Endothelial cell of umbilical vein (primary cell): ENCODE measurements at regions not wholly inside any gene's neighbourhood (a gene's known extent, or its start where the extent isn't known, plus 50 kb on each side); places are given as distances from the start of the nearest gene placed in this dataset.

Experiments used
- BruUV-seq: library from RNA; stranded (reverse); fragments of 400-500 nt; replicated peaks from 2 replicates; lab custom pipeline; 2021; lab: Mats Ljungman, UMichigan
- CTCF ChIA-PET: fragments of 300-600, 350-600 bp; sonication (Branson Sonifier 250); formaldehyde crosslinking; loops from one replicate; lab custom pipeline; 2021; ENCODE audit warnings: antibody characterized with exemption, inconsistent platforms; lab: Charles Lee
- POLR2A ChIA-PET: fragments of 300-600, 350-600 bp; sonication (Branson Sonifier 250); formaldehyde crosslinking; loops from one replicate; lab custom pipeline; 2021; ENCODE audit warnings: antibody characterized with exemption, inconsistent platforms; lab: Charles Lee
- DNase-seq: peaks from one replicate; pipeline ENCODE4 v3.0.0-alpha.2; 2011; ENCODE audit warnings: low read depth, low spot score
- FAIRE-seq: peaks from 2 replicates; lab custom pipeline; 2011; peaks lifted over from hg19 to GRCh38; lab: Jason Lieb, UNC
- H2AFZ ChIP-seq: 2 replicates; pipeline ENCODE4 v1.6.0; 2012; ENCODE audit warnings: low read depth, low read length, control low read depth, inconsistent platforms
- H3K27ac ChIP-seq: 2 replicates; pipeline ENCODE4 v1.5.1; 2011; ENCODE audit warnings: low read depth, mild to moderate bottlenecking, control low read depth, low read length, moderate library complexity; ENCODE audit not compliant: insufficient read depth
- H3K27me3 ChIP-seq, 2 experiments: 2 replicates each; pipeline versions ENCODE4 v1.6.0 to v1.6.1; 2011; ENCODE audit warnings: low read length in 2 of 2, mixed read lengths in 1 of 2; ENCODE audit not compliant: control insufficient read depth in 2 of 2, insufficient read depth in 2 of 2
- H3K36me3 ChIP-seq, 2 experiments: 2 replicates in 1 of 2; 3 replicates in 1 of 2; pipeline ENCODE4 v1.5.1; 2011; ENCODE audit warnings: low read length in 2 of 2, mild to moderate bottlenecking in 1 of 2, moderate library complexity in 1 of 2; ENCODE audit not compliant: control insufficient read depth in 2 of 2, insufficient read depth in 2 of 2; ENCODE audit errors: extremely low read depth in 1 of 2
- H3K4me1 ChIP-seq: 3 replicates; pipeline ENCODE4 v1.5.1; 2011; ENCODE audit warnings: mild to moderate bottlenecking, low read length; ENCODE audit not compliant: control insufficient read depth, insufficient read depth; ENCODE audit errors: extremely low read depth
- H3K4me2 ChIP-seq: 2 replicates; pipeline ENCODE4 v1.6.1; 2011; ENCODE audit warnings: low read length, control low read depth, mixed read lengths; ENCODE audit not compliant: insufficient read depth
- H3K4me3 ChIP-seq, 3 experiments: fragments of 200-600 bp in 1 of 3; sonication (generic), shearing (Covaris generic) in 1 of 3; replicated peaks in 1 of 3; 2 replicates each; pipeline ENCODE4 v1.5.1; 2011 to 2016; ENCODE audit warnings: control low read depth in 3 of 3, low read length in 3 of 3, mild to moderate bottlenecking in 2 of 3, inconsistent platforms in 1 of 3, low read depth in 1 of 3, moderate library complexity in 1 of 3; ENCODE audit not compliant: insufficient read depth in 1 of 3
- H3K79me2 ChIP-seq: 2 replicates; pipeline ENCODE4 v1.6.0; 2012; ENCODE audit warnings: low read length, inconsistent platforms; ENCODE audit not compliant: control insufficient read depth, insufficient read depth
- H3K9ac ChIP-seq: replicated peaks from 2 replicates; pipeline ENCODE3; 2011; ENCODE audit warnings: low read length, control low read depth; ENCODE audit not compliant: insufficient read depth; ENCODE audit errors: extremely low read depth
- H3K9me1 ChIP-seq: replicated peaks from 3 replicates; pipeline ENCODE4 v1.6.0; 2011; ENCODE audit warnings: mild to moderate bottlenecking, low read length; ENCODE audit not compliant: control insufficient read depth, insufficient read depth; ENCODE audit errors: extremely low read depth
- H3K9me3 ChIP-seq: replicated peaks from 2 replicates; pipeline ENCODE4 v1.5.1; 2012; ENCODE audit warnings: low read length, inconsistent platforms; ENCODE audit not compliant: control insufficient read depth, insufficient read depth
- H4K20me1 ChIP-seq: replicated peaks from 2 replicates; pipeline ENCODE3; 2011; ENCODE audit warnings: mild to moderate bottlenecking, low read length; ENCODE audit not compliant: control insufficient read depth, insufficient read depth; ENCODE audit errors: extremely low read depth
- CTCF ChIP-seq, 2 donors: IDR thresholded peaks; 1 replicate in 1 of 2; 2 replicates in 1 of 2; pipeline ENCODE4 v1.5.1; 2011; ENCODE audit warnings: low read length in 2 of 2, mild to moderate bottlenecking in 2 of 2, moderate library complexity in 2 of 2, control low read depth in 1 of 2, inconsistent platforms in 1 of 2, low read depth in 1 of 2; ENCODE audit not compliant: insufficient read depth in 1 of 2; ENCODE audit errors: extremely low read depth in 1 of 2
- EZH2 ChIP-seq: IDR thresholded peaks from 2 replicates; pipeline ENCODE4 v1.6.1; 2012; ENCODE audit warnings: borderline replicate concordance, low read depth, mild to moderate bottlenecking, moderate library complexity, low read length, inconsistent platforms; ENCODE audit not compliant: severe bottlenecking
- FOS ChIP-seq: IDR thresholded peaks from 2 replicates; pipeline ENCODE4 v1.6.1; 2011; ENCODE audit warnings: mild to moderate bottlenecking, low read length, moderate library complexity, borderline replicate concordance; ENCODE audit not compliant: insufficient read depth
- GATA2 ChIP-seq: IDR thresholded peaks from 2 replicates; pipeline ENCODE4 v1.7.0; 2011; ENCODE audit warnings: low read depth, mild to moderate bottlenecking, moderate library complexity, mixed read lengths, low read length; ENCODE audit not compliant: insufficient read length, insufficient read depth
- JUN ChIP-seq: IDR thresholded peaks from 2 replicates; pipeline ENCODE4 v1.6.1; 2011; ENCODE audit warnings: borderline replicate concordance, low read depth; ENCODE audit not compliant: insufficient read length, insufficient read depth
- MYC ChIP-seq: IDR thresholded peaks from one replicate; pipeline ENCODE4 v1.6.1; 2011; ENCODE audit warnings: mild to moderate bottlenecking, low read depth, low read length
- POLR2A ChIP-seq: IDR thresholded peaks from 2 replicates; pipeline ENCODE4 v1.6.1; 2012; ENCODE audit warnings: low read depth, mild to moderate bottlenecking, control low read depth, low read length
- POLR2AphosphoS5 ChIP-seq: IDR thresholded peaks from 2 replicates; pipeline ENCODE4 v1.6.1; 2012; ENCODE audit warnings: low read depth, mild to moderate bottlenecking, control low read depth, low read length, moderate library complexity; ENCODE audit not compliant: insufficient read depth
- dilution Hi-C: fragments of 300-500 bp; cut with MboI; formaldehyde crosslinking; loops from one replicate; pipeline ENCODE4 v1.15.0; 2019; ENCODE audit warnings: low sequenced_read_pairs; ENCODE audit not compliant: extremely low pct_ligation_motif_present
- intact Hi-C: fragments of 100-400 bp; cut with micrococcal nuclease; formaldehyde crosslinking; loops from one replicate; pipeline ENCODE4 v1.10.0; 2022
- TF ChIP-seq, protein P1 (sequence below): IDR thresholded peaks from 2 replicates; pipeline ENCODE4 v1.6.1; 2011; ENCODE audit not compliant: insufficient read depth, insufficient read length

- no peaks in the 10 kb centered on the region for H3K4me1 ChIP-seq
- no peaks in the 10 kb centered on the region for H3K79me2 ChIP-seq
- FAIRE-seq (no peak), DNase-seq (no peak)
- no peak overlapping the region for H3K9ac ChIP-seq
- no peak overlapping the region for H3K27ac ChIP-seq
- dilution Hi-C loops (no loop called here), intact Hi-C loops (no loop called here)
- H3K4me2 ChIP-seq: no peak overlapping the region
- ChIA-PET CTCF (no interaction called here), POLR2A (no interaction called here)
- H3K4me3 ChIP-seq: no peak overlapping the region
- H3K9me3 ChIP-seq: peaks cover 3% of the 10 kb centered on the region
- H3K36me3 ChIP-seq: no peaks in the 10 kb centered on the region
- no peaks in the 10 kb centered on the region for H3K9me1 ChIP-seq
- no peaks in the 10 kb centered on the region for H4K20me1 ChIP-seq
- no peaks in the 10 kb centered on the region for H3K27me3 ChIP-seq
- no peak for TF ChIP-seq POLR2AphosphoS5
- no peak for TF ChIP-seq POLR2A
- TF ChIP-seq, protein P1, sequence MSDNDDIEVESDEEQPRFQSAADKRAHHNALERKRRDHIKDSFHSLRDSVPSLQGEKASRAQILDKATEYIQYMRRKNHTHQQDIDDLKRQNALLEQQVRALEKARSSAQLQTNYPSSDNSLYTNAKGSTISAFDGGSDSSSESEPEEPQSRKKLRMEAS: no peak
- no peak for TF ChIP-seq JUN
- no peak for TF ChIP-seq CTCF (IDR thresholded peaks at IDR 0.05; ENCODE audit: extremely low read depth in 1 of 2, insufficient read depth in 1 of 2, low read depth in 1 of 2, low read length in 2 of 2)
- TF ChIP-seq EZH2: no peak
- no peak for TF ChIP-seq GATA2
- TF ChIP-seq FOS: no peak
- TF ChIP-seq MYC: no peak
- no peak overlapping the region for H2AFZ ChIP-seq
- BruUV-seq: no TSS peak
Observed at GRCh38 chr12:131353376-131353775, 357.5 kb upstream of the SFSWAP start.
